Fibroblast of lung (primary cell): ENCODE measurements at regions not wholly inside any gene's neighbourhood (a gene's known extent, or its start where the extent isn't known, plus 50 kb on each side); places are given as distances from the start of the nearest gene placed in this dataset.
A peak's percentile ranks its signal among the peaks of the same experiment; 100 is the strongest.

ENCODE experiments used
- DNase-seq, 2 donors: peaks; one replicate each; pipeline versions ENCODE4 v3.0.0 to v3.0.0-alpha.2; 2010; ENCODE audit warnings: low read depth in 2 of 2
- H2AFZ ChIP-seq: 2 replicates; pipeline ENCODE4 v1.5.1; 2012; ENCODE audit warnings: low read length, control low read depth, inconsistent platforms
- H3K27ac ChIP-seq: 2 replicates; pipeline ENCODE4 v1.5.1; 2011; ENCODE audit warnings: low read length, control low read depth; ENCODE audit not compliant: insufficient read depth
- H3K27me3 ChIP-seq: 2 replicates; pipeline ENCODE4 v1.5.1; 2011; ENCODE audit warnings: mild to moderate bottlenecking, low read length; ENCODE audit not compliant: control insufficient read depth, insufficient read depth
- H3K36me3 ChIP-seq: 2 replicates; pipeline ENCODE4 v1.5.1; 2011; ENCODE audit warnings: low read length; ENCODE audit not compliant: control insufficient read depth, insufficient read depth
- H3K4me1 ChIP-seq: 2 replicates; pipeline ENCODE4 v1.5.1; 2011; ENCODE audit warnings: low read length; ENCODE audit not compliant: control insufficient read depth, insufficient read depth; ENCODE audit errors: extremely low read depth
- H3K4me2 ChIP-seq: 2 replicates; pipeline ENCODE4 v1.5.1; 2011; ENCODE audit warnings: low read length, control low read depth; ENCODE audit not compliant: insufficient read depth; ENCODE audit errors: extremely low read depth
- H3K4me3 ChIP-seq, 4 experiments: fragments of 200-600 bp in 1 of 4; sonication (generic) in 1 of 4; replicated peaks in 1 of 4; 2 replicates each; pipeline ENCODE4 v1.5.1; 2011 to 2016; ENCODE audit warnings: low read length in 4 of 4, low read depth in 3 of 4, mild to moderate bottlenecking in 3 of 4, control low read depth in 2 of 4, inconsistent platforms in 1 of 4, mixed read lengths in 1 of 4; ENCODE audit not compliant: insufficient read depth in 1 of 4; ENCODE audit errors: control extremely low read depth in 1 of 4
- H3K79me2 ChIP-seq: 2 replicates; pipeline ENCODE4 v1.5.1; 2012; ENCODE audit warnings: mild to moderate bottlenecking, low read length, inconsistent platforms; ENCODE audit not compliant: control insufficient read depth, insufficient read depth
- H3K9ac ChIP-seq: 2 replicates; pipeline ENCODE4 v1.5.1; 2011; ENCODE audit warnings: mild to moderate bottlenecking, low read length, control low read depth; ENCODE audit not compliant: insufficient read depth
- H3K9me3 ChIP-seq: 2 replicates; pipeline ENCODE4 v1.5.1; 2012; ENCODE audit warnings: low read depth, low read length; ENCODE audit not compliant: control insufficient read depth, insufficient read depth
- H4K20me1 ChIP-seq: 2 replicates; pipeline ENCODE4 v1.5.1; 2011; ENCODE audit warnings: low read length; ENCODE audit not compliant: control insufficient read depth, insufficient read depth; ENCODE audit errors: extremely low read depth
- EZH2 ChIP-seq: IDR thresholded peaks from 2 replicates; pipeline ENCODE4 v1.5.1; 2012; ENCODE audit warnings: low read length, control low read depth, mild to moderate bottlenecking; ENCODE audit errors: missing control alignments
- TF ChIP-seq, protein P1 (sequence below), 2 donors: IDR thresholded peaks in 1 of 2; conservative IDR thresholded peaks in 1 of 2; 1 replicate in 1 of 2; 2 replicates in 1 of 2; pipeline ENCODE4 v1.5.1; 2011 to 2012; ENCODE audit warnings: low read length in 2 of 2, control low read depth in 1 of 2, inconsistent platforms in 1 of 2, low read depth in 1 of 2, mild to moderate bottlenecking in 1 of 2

DNA sequence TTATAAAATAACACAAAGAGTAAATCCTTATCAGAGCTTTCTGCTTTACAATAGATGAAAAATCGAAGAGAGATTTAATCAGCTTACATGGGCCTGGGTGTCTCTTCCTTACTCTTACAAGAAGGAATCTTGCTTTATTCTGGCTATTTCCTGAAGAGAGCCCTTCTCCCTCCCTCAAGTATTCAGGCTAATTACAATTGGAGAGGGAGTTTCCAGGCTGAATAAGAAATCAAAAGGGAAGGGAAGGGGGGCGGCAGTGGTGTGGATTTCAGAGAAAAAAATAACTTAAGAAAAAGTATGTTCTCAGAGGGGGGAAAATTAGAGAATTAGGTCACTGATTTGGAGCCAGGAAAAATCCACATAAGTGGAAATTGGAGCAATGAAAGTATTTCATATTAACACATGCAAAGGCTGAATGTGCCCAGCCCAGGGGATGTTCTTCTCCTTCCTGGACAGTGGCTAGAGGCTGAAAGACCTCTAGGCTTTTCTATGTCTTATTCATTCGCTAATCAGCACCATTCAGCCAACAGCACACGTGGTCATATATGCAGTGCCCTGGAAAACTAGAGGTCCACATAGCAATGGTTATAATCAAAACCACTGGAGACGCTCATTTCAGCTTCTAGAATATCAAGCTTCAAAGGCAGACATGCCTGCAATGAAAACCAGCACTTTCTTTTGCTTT lies 158.9 kb upstream of the BTG1 start:
- peak in 1 of 2 donors; percentile 48 for DNase-seq
- Histone ChIP-seq H3K4me2 (no peak overlapping the region), H3K36me3 (no peaks in the 10 kb centered on the region), H3K27ac (no peak overlapping the region), H2AFZ (no peak overlapping the region), H3K79me2 (no peaks in the 10 kb centered on the region), H3K9ac (no peak overlapping the region), H4K20me1 (no peaks in the 10 kb centered on the region), H3K4me3 (no peak overlapping the region), H3K4me1 (no peaks in the 10 kb centered on the region), H3K27me3 (no peaks in the 10 kb centered on the region), H3K9me3 (no peaks in the 10 kb centered on the region)
- TF ChIP-seq, protein P1, sequence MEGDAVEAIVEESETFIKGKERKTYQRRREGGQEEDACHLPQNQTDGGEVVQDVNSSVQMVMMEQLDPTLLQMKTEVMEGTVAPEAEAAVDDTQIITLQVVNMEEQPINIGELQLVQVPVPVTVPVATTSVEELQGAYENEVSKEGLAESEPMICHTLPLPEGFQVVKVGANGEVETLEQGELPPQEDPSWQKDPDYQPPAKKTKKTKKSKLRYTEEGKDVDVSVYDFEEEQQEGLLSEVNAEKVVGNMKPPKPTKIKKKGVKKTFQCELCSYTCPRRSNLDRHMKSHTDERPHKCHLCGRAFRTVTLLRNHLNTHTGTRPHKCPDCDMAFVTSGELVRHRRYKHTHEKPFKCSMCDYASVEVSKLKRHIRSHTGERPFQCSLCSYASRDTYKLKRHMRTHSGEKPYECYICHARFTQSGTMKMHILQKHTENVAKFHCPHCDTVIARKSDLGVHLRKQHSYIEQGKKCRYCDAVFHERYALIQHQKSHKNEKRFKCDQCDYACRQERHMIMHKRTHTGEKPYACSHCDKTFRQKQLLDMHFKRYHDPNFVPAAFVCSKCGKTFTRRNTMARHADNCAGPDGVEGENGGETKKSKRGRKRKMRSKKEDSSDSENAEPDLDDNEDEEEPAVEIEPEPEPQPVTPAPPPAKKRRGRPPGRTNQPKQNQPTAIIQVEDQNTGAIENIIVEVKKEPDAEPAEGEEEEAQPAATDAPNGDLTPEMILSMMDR (conservative IDR thresholded peaks at IDR 0.05 in 1 of 2, IDR thresholded peaks at IDR 0.05 in 1 of 2; ENCODE audit: low read depth in 1 of 2, low read length in 2 of 2): no peak
- no peak for TF ChIP-seq EZH2

DNA sequence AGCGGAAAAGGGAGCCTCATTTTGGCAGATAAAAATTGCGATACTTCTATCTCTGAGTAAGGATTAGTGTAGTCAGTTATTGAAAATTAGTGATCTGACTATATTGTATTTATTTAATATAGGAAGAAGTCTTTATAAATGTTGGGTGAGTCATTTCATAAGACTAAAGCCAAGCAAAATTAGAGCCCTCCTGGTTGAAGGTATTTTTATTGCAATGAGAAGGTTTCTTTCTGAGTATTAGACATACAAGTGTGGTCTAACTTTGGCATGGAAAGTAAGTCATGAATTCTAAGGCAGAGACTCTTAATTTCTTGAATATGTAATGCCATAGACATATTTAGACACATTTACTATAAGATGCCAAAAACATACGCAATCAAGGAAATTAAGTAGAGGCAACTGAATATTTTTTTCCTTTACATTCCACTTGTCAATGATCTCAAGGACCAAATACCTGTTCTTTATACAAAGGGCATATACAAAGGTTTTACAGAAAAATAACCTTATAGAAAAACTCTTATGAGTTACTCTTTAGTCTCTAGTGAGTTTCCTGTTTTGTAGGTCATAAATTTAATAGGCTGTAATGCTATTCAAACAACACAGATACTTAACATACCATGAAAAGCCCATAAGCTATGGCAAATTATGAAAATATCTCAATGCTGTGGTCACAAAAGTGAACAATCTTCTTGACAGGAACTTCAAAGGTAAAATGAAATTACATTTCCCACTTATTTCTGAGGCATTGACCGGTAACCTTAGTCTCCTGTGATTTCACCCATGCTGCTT lies 156.6 kb upstream of the BTG1 start:
- no peak for DNase-seq
- no peaks in the 10 kb centered on the region for H3K36me3 ChIP-seq
- no peaks in the 10 kb centered on the region for H3K79me2 ChIP-seq
- peaks cover 2% of the 10 kb centered on the region for H3K4me1 ChIP-seq
- H3K27ac ChIP-seq: no peak overlapping the region
- no peak overlapping the region for H3K4me3 ChIP-seq
- H3K27me3 ChIP-seq: no peaks in the 10 kb centered on the region
- no peaks in the 10 kb centered on the region for H4K20me1 ChIP-seq
- H2AFZ ChIP-seq: no peak overlapping the region
- no peak overlapping the region for H3K4me2 ChIP-seq
- TF ChIP-seq, protein P1 (conservative IDR thresholded peaks at IDR 0.05 in 1 of 2, IDR thresholded peaks at IDR 0.05 in 1 of 2; ENCODE audit: low read depth in 1 of 2, low read length in 2 of 2): no peak
- TF ChIP-seq EZH2: no peak
- H3K9ac ChIP-seq: no peak overlapping the region
- no peaks in the 10 kb centered on the region for H3K9me3 ChIP-seq

DNA sequence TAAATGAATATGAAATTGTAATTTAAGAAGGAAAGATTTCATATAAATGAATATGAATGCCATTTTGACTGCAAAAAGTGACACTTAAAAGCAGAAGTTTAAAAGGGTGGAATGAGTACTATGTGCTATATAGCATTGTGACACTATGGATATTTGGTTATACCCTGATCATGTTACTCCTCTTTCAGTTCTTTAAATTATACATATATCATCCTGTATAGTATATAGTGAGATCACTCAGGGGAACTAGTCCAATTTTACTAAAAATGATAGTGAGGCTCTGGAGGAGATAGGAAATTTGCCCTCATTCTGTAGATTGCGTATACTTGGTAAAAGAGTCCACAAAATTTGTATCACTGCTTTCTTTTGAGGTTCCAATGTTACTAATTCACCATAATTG lies 155.7 kb upstream of the BTG1 start:
- no peak overlapping the region for H3K4me2 ChIP-seq
- no peak overlapping the region for H3K4me3 ChIP-seq
- no peak overlapping the region for H3K9ac ChIP-seq
- H2AFZ ChIP-seq: no peak overlapping the region
- no peaks in the 10 kb centered on the region for H3K27me3 ChIP-seq
- H3K79me2 ChIP-seq: no peaks in the 10 kb centered on the region
- H3K9me3 ChIP-seq: no peaks in the 10 kb centered on the region
- no peak for DNase-seq
- TF ChIP-seq EZH2: no peak
- TF ChIP-seq, protein P1 (conservative IDR thresholded peaks at IDR 0.05 in 1 of 2, IDR thresholded peaks at IDR 0.05 in 1 of 2; ENCODE audit: low read depth in 1 of 2, low read length in 2 of 2): no peak
- no peaks in the 10 kb centered on the region for H4K20me1 ChIP-seq
- H3K27ac ChIP-seq: no peak overlapping the region
- H3K4me1 ChIP-seq: peaks cover 2% of the 10 kb centered on the region
- no peaks in the 10 kb centered on the region for H3K36me3 ChIP-seq
